ENCODE measurements at regions not wholly inside any gene's neighbourhood (a gene's known extent, or its start where the extent isn't known, plus 50 kb on each side); places are given as distances from the start of the nearest gene placed in this dataset.

- Histone ChIP-seq H3K27ac (no peak overlapping the region), H3K9me3 (no peaks in the 10 kb centered on the region)
- WGBS, 3 donors, result 65 to 79% (median 70%) methylated on average over 3 of the region's 3 CpGs
Observed at GRCh38 chr2:147482916-147483669, 361.7 kb upstream of the ACVR2A start.

GRCh38 chr2:147482111-147482895 lies 362.5 kb upstream of the ACVR2A start:
- DNase-seq, result no peak
- Histone ChIP-seq H3K4me3 (no peak overlapping the region), H3K4me1 (no peaks in the 10 kb centered on the region), H3K27me3 (ENCODE audit: insufficient read depth in 3 of 3, low read length in 2 of 3) (no peaks in the 10 kb centered on the region), H3K36me3 (ENCODE audit: insufficient read depth in 1 of 2, low read depth in 1 of 2) (no peaks in the 10 kb centered on the region), H3K27ac (no peak overlapping the region), H3K9me3 (no peaks in the 10 kb centered on the region)
- intact Hi-C loops (cut with DNase I), result no loop called here
- TF ChIP-seq, protein P1, sequence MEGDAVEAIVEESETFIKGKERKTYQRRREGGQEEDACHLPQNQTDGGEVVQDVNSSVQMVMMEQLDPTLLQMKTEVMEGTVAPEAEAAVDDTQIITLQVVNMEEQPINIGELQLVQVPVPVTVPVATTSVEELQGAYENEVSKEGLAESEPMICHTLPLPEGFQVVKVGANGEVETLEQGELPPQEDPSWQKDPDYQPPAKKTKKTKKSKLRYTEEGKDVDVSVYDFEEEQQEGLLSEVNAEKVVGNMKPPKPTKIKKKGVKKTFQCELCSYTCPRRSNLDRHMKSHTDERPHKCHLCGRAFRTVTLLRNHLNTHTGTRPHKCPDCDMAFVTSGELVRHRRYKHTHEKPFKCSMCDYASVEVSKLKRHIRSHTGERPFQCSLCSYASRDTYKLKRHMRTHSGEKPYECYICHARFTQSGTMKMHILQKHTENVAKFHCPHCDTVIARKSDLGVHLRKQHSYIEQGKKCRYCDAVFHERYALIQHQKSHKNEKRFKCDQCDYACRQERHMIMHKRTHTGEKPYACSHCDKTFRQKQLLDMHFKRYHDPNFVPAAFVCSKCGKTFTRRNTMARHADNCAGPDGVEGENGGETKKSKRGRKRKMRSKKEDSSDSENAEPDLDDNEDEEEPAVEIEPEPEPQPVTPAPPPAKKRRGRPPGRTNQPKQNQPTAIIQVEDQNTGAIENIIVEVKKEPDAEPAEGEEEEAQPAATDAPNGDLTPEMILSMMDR (IDR thresholded peaks at IDR 0.05), result no peak
- peak in 2 of 4 donors; percentile 36 to 64 for ATAC-seq
- WGBS, 3 donors, result 43 to 51% (median 47%) methylated on average over 6 of the region's 6 CpGs

More at GRCh38 chr2:147482916-147483669, 361.7 kb upstream of the ACVR2A start:
- H3K4me1 ChIP-seq, result no peaks in the 10 kb centered on the region
- no peaks in the 10 kb centered on the region for H3K27me3 ChIP-seq (ENCODE audit: insufficient read depth in 3 of 3, low read length in 2 of 3)
- ATAC-seq (no peak), DNase-seq (no peak)
- TF ChIP-seq, protein P1 (IDR thresholded peaks at IDR 0.05), result no peak
- intact Hi-C loops (cut with DNase I), result no loop called here
- H3K4me3 ChIP-seq, result no peak overlapping the region
- no peaks in the 10 kb centered on the region for H3K36me3 ChIP-seq (ENCODE audit: insufficient read depth in 1 of 2, low read depth in 1 of 2)

- H3K27ac ChIP-seq, result no peak overlapping the region
- H3K9me3 ChIP-seq, result no peaks in the 10 kb centered on the region
- H3K36me3 ChIP-seq (ENCODE audit: insufficient read depth in 1 of 2, low read depth in 1 of 2), result no peaks in the 10 kb centered on the region
- no peak for DNase-seq
- H3K4me3 ChIP-seq, result no peak overlapping the region
- intact Hi-C loops (cut with DNase I), result no loop called here
- no peaks in the 10 kb centered on the region for H3K4me1 ChIP-seq
- H3K27me3 ChIP-seq (ENCODE audit: insufficient read depth in 3 of 3, low read length in 2 of 3), result no peaks in the 10 kb centered on the region
- 78 to 86% (median 82%) methylated on average over 4 of the region's 4 CpGs for WGBS, 3 donors
- TF ChIP-seq, protein P1 (IDR thresholded peaks at IDR 0.05), result no peak
- no peak for ATAC-seq
Observed at GRCh38 chr2:147479358-147479757, 365.5 kb upstream of the ACVR2A start.

DNA sequence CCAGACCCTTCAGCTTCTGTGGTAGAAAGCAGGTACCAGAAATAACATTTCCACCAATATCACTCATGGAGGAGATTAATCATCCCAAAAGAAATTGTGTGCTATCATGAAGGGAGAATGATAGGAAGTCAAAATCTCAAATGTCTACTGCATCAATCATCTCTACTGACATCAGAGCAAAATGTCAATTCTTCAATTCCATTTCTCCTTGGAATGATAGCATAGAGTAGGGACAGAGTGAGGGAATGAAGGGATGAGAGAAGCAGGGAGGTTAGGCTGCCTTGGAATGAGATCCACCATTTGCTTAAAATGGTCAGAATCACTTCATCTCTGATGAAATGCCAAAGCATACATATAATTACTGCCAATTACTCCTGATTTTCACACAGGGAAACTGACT lies 371.8 kb upstream of the ACVR2A start:
- Histone ChIP-seq H3K4me1 (no peaks in the 10 kb centered on the region), H3K27me3 (ENCODE audit: insufficient read depth in 3 of 3, low read length in 2 of 3) (no peaks in the 10 kb centered on the region), H3K27ac (no peak overlapping the region), H3K4me3 (no peak overlapping the region), H3K36me3 (ENCODE audit: insufficient read depth in 1 of 2, low read depth in 1 of 2) (no peaks in the 10 kb centered on the region), H3K9me3 (no peaks in the 10 kb centered on the region)
- TF ChIP-seq, protein P1 (IDR thresholded peaks at IDR 0.05), result no peak
- intact Hi-C loops (cut with DNase I), result no loop called here
- no peak for ATAC-seq
- no peak for DNase-seq

Measured in psoas muscle (tissue), 7 donors.